NAMALWA (cell line): ENCODE measurements at regions not wholly inside any gene's neighbourhood (a gene's known extent, or its start where the extent isn't known, plus 50 kb on each side); places are given as distances from the start of the nearest gene placed in this dataset.

ENCODE experiments used
- DNase-seq: peaks from one replicate; pipeline ENCODE4 v3.0.0-alpha.2; 2015; ENCODE audit warnings: low spot score

- no peak for DNase-seq
Observed at GRCh38 chr13:91086936-91087716, 260.4 kb upstream of the MIR17HG start.

GRCh38 chr13:91097269-91097668, 250.2 kb upstream of the MIR17HG start:
- no peak for DNase-seq

GRCh38 chr13:91099877-91100276, 247.6 kb upstream of the MIR17HG start:
- no peak for DNase-seq

GRCh38 chr13:91100944-91101343, 246.5 kb upstream of the MIR17HG start:
- no peak for DNase-seq

GRCh38 chr13:91101381-91101780, 246.1 kb upstream of the MIR17HG start:
- DNase-seq, result no peak

GRCh38 chr13:91105270-91105669, 242.2 kb upstream of the MIR17HG start:
- no peak for DNase-seq

- no peak for DNase-seq
Observed at GRCh38 chr13:91106565-91106964, 240.9 kb upstream of the MIR17HG start.

GRCh38 chr13:91108315-91108714, 239.2 kb upstream of the MIR17HG start:
- no peak for DNase-seq

GRCh38 chr13:91111476-91112200, 235.8 kb upstream of the MIR17HG start:
- no peak for DNase-seq

- no peak for DNase-seq
Observed at GRCh38 chr13:91112201-91112923, 235.1 kb upstream of the MIR17HG start.

- DNase-seq, result no peak
Observed at GRCh38 chr13:91112924-91113277, 234.6 kb upstream of the MIR17HG start.

GRCh38 chr13:91115776-91116175, 231.7 kb upstream of the MIR17HG start:
- no peak for DNase-seq

- DNase-seq, result no peak
Observed at GRCh38 chr13:91117351-91117750, 230.1 kb upstream of the MIR17HG start.

- DNase-seq, result no peak
Observed at GRCh38 chr13:91119643-91120042, 227.8 kb upstream of the MIR17HG start.

GRCh38 chr13:91122766-91123165, 224.7 kb upstream of the MIR17HG start:
- no peak for DNase-seq

GRCh38 chr13:91123456-91124127, 223.9 kb upstream of the MIR17HG start:
- no peak for DNase-seq

- no peak for DNase-seq
Observed at GRCh38 chr13:91126806-91127205, 220.7 kb upstream of the MIR17HG start.

GRCh38 chr13:91127995-91128394, 219.5 kb upstream of the MIR17HG start:
- DNase-seq, result no peak

- DNase-seq, result no peak
Observed at GRCh38 chr13:91132381-91132780, 215.1 kb upstream of the MIR17HG start.

- DNase-seq, result no peak
Observed at GRCh38 chr13:91132786-91133185, 214.7 kb upstream of the MIR17HG start.

- DNase-seq, result peak; percentile 83
Observed at GRCh38 chr13:91133941-91134802, 213.3 kb upstream of the MIR17HG start.
